GM12891 (cell line): ENCODE measurements at regions not wholly inside any gene's neighbourhood (a gene's known extent, or its start where the extent isn't known, plus 50 kb on each side); places are given as distances from the start of the nearest gene placed in this dataset.

Experiments
- POLR2A ChIP-seq: IDR thresholded peaks from 2 replicates; pipeline ENCODE4 v1.6.1; 2011; ENCODE audit warnings: low read depth, low read length, control low read depth
- POLR2AphosphoS5 ChIP-seq: IDR thresholded peaks from 2 replicates; pipeline ENCODE4 v1.6.1; 2011; ENCODE audit warnings: low read depth, low read length, control low read depth

GRCh38 chr1:94713472-94714141, 106.5 kb upstream of the SLC44A3 start:
- TF ChIP-seq POLR2AphosphoS5 (no peak), POLR2A (no peak)
